GM18517 (cell line): ENCODE measurements at regions not wholly inside any gene's neighbourhood (a gene's known extent, or its start where the extent isn't known, plus 50 kb on each side); places are given as distances from the start of the nearest gene placed in this dataset.
"Not testable (repeated sequence)": the region's sequence is repeated elsewhere in the genome, so short reads cannot be mapped to it uniquely, and the experiment has no call there.

Source experiments
- ATAC-seq: cut with Tn5 transposase; IDR thresholded peaks from one replicate; pipeline ENCODE4 v1.9.1; 2021; ENCODE audit warnings: mild to moderate bottlenecking, moderate library complexity; ENCODE audit not compliant: unreplicated experiment

DNA sequence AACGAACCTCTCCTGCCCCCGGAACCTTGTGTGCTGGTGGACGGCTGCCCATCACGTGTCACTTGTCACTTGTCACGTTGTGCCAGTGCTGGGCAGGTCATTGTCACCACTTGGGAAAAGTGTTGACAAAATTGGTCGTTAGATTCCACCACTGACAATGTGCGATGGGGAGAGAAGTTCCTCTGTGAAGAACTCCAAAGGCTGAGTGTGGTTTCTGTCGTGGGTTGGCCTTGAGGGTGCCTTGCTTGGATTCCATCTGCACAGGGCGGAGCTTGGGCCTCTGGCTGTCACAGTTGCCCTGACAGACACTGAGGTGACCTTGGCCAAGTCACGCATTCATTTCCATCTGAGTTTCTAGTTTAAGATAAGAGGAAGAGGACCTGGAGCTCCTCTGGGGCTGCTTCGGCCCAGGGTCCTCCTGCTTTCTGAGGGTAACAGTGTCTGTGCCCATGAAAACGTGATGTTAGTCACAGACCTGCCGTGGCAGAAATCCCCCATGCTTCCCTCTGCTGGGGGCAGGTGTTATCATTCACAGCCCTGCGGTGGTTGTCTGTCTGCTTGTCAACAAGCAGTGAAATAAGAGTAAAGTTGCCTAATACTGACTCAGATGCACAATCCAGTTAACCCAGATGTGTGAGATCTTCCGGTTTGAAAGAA lies 133.6 kb downstream of the LAT start:
- ATAC-seq, result not testable (repeated sequence)

DNA sequence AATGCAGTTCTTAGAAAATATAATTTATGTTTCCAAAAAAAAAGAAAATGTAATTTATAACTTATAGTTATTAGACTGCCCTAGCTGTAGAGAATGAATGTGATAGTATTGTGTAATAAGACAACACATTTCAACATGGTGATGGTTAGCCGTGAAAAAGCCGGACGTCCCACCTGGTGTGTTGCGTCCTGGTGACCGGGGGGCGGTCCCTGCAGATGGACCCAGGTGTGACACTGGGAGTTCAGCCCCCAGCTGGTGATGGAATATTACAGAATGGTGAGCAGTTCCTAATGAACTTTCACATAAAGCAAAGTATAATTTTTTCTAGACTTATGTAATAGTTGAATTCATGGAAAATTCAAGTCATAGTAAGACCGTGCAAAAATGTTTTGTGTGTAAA lies 132.8 kb downstream of the LAT start:
- no peak for ATAC-seq

DNA sequence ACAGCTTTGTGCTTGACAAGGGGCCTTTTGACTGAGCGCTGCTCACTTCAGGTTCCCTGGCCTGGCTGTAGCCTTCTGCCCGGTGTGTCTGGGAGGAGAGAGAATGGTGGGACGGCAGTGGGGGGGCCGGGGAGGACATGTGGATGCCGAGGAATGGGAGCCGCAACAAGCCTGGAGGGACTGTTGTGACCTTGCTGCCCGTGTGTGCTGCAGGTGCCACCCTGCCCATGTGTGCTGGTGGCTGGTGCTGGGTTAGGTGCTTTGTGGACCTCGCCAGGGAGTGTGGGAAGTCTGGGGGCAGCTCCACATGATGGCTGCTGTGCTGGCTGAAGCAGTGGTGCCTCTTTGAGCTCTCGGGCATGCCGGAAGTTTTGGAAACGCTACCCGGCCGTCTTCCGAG lies 132.1 kb downstream of the LAT start:
- ATAC-seq, result no peak

DNA sequence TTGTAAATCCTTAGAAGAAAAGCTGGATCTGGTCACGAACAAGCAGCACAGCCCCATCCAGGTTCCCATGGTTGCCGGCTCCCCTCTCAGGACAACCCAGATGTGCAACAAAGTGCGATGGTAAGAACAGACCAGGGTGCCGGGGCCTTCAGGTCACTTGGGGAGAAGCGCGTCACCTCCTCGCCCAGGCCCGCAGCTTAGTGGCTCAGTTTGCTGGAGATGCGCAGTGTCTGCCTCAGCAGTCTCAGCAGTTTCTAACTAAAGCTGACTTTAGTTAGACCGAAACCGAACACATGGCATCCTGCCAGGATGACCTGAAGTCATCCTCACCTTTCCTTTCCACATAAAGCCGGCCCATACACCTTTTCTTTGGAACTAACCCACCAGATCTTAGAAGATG lies 131.4 kb downstream of the LAT start:
- ATAC-seq, result not testable (repeated sequence)

DNA sequence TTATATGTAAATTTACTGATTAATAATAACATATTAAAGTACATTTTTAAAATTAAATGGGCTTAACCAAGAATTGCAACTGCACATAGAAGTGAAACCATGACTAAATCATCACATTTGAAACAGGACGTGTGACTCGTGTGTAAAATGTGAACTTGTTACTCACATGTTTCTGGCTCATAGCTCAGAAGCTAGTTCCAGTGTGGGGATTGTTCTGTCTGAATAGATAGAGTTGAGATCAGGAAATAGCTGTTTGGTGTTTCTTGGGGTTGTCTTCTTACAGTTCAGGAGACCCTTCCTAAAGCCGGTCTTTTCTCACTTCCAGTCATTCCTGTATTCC lies 130.9 kb downstream of the LAT start:
- ATAC-seq, result not testable (repeated sequence)

DNA sequence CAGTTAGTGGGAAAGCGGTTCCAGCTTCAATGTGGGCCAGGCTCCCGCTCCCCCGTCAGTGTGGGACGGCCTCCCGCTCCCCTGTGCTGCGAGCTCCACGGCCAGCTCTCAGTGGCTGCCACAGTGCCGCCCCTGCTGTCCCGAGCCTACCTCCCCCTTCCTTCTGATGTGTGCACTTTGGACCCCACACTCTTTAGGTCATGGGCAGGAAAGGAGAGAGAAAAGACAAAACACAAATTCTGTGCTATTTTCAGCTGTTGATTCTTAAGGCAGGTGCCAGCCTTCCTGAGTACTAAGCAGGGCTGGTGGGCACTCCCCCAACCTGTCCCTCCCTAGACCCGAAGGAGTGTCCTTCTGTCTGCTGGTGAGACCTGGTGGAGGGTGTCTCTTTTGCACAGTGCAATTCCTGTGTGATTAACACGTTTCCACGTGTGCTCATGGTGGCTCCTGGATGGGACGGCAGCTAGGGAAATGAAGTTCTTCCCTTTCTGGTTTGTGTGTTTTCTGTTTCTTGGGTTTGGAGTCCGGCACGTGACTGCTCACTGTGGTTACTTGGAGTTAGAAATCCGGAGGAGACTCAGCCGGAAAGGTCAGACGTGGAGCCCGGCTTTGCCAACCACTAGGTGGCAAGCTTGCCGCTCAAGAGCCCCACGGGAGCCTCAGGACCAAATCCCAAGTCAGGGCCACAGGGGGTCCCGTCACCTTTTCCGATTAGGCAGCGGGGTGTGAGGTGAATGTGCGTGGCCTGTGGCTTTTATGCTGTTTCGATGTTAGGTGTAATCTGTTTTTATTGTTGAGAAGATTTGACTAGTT lies 130.3 kb downstream of the LAT start:
- not testable (repeated sequence) for ATAC-seq

DNA sequence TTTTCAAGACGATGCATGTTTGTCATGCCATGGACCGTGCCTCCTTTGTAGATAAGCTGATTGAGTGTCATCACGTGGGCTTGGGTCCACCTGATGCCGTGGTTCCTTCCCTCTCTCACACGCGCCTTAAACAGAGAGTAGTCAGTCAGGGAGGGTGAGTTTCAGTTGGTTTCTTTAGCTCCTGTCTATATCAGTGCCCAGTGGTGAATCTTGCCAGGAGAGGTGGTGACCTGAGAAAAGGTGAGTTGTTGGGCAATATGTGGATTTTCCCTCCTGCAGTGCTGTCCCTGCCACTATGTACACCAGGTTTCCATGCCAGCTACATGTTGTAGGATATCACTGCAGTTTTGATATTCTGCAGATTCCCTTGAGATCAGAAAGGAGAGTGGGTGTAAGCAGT lies 129.7 kb downstream of the LAT start:
- ATAC-seq, result no peak

DNA sequence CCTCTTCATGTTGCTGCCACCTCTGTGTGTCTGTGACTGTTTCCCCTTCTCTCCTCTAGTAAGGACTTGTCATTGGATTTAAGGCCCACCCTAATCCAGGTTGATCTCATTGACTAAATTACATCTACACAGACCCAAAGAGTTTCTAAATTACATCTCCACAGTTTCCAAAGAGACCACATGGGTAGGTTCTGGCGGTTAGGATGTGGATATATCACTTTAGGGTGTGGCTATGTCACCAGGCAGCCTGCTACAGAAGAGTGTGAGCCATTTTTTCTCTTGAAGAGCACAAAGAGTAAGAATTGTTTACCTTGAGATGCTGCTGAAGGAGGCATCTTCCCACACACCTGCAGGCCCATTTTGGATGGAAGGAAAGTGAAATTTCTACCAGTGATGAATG lies 128.6 kb downstream of the LAT start:
- ATAC-seq, result not testable (repeated sequence)

DNA sequence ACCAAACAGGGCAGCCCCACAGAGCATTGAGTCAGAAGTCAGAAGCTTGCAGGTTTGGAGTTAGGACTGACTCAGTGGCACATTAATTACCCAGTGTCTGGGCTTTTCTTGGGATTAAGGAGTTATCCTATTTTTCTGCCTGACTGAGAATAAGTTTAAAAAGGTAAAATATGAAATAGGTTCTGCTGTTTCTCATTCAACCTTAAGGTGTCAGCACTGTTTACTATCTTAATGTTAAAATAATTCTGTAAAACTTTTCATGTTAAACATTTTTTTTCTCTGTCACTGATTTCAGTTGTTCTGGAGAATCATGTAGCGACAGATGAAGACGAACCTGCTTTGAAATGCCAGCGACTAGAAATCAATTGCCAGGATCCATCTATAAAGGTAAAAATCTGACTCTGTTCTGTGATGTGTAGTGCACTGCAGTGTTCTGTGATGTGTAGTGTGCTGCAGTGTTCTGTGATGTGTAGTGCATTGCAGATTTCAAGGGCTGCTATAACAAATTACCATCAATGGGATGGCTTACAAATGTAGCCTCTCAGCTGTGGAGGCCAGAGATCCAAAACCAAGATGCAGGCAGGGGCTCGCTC lies 128.0 kb downstream of the LAT start:
- ATAC-seq, result no peak

DNA sequence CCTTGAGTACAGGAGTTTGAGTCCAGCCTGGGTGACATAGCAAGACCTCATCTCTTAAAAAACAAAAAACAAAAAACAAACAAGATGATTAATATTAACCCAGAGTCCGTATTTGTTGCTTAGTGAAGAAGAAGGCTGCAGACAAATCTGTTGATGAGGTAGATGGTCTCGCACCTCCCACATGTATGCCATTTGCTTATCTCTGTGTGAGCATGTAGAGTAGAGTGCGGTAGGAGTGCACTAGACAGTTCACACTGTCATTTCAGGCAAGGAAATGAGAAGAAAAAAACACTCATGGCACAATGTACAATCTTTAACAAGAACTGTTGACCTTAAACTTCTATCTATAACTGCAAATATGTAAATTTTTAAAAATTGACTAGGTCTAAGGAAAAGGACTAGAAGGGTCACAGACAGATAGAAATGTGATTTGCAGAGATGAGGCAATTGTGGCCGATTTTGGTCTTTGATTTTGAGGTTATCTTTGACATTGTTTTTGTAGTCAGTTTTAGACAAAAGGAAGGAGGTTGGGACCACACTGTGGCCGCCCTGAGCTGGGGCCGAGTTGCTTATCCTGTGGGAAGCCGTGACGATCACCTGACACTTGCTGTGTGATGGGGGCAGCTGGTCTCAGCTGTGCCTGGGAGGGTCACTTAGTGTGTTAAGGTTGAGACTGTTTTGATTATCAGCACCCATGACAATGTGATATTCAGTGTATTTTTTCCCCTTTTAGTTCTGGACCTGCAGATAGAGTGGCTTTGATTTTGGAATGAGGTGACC lies 127.2 kb downstream of the LAT start:
- not testable (repeated sequence) for ATAC-seq

DNA sequence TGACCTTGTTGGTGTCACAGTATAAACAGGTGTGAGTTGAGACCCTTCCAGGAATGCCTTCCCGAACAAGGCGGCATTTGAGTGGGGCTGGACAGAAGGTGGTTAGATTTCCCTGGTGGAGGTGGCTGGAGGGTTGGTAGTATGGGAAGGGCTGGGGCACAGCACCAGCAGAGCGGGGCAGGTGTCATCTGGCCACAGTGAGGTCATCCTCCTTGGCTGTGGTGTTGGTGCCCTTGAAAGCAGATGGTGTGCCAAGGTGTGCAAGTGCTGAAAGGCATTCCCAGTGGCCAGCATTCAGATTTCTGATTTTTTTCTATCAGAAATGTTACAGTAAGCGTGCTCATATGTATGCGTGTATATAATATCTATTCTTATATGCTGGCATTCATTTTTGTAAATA lies 126.6 kb downstream of the LAT start:
- ATAC-seq, result no peak

DNA sequence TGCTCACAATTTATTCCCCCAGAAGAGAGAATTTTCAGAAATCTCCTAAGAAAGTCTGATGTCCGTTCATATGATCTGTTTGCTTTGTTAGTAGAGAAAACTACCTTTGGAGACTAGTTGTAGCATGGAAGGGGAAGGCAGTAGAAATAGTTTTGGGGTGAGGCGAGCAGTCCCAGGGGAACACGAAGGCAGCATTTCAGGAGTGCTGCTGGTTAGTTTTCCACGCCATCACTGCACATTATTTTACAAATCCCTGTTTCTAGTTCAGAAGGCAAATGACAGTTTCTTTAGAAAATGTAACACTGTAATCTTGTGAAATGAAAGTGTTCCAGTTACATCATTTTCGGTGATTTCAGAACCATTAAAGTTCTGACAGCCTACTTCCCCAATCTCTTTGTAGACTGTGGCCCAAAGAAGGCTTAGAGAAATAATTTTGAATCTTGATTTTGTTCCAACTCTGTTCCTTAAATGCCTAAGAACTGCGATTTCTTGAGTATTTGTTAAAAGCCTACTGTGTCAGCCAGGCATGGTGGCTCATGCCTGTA lies 123.8 kb downstream of the LAT start:
- not testable (repeated sequence) for ATAC-seq

DNA sequence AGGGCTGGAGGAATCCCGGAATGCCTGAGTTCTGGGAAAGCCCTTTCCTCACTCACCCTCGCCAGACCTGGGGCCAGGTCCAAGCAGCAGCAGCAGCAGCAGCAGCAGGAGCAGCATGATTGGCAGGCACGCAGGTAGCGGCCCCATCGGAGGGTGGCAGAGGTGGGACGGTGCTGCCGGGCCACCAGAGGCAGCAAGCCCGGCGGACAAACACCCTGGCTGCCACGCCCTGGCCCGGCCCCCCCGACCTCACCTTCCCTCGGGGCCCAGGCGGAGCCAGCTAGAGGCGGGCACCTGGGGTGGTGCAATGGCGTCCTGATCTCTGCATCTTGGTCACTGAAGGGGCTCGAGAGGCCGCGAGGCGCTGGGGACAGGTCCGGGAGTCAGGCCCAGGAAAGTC lies 122.4 kb downstream of the LAT start:
- ATAC-seq, result no peak

DNA sequence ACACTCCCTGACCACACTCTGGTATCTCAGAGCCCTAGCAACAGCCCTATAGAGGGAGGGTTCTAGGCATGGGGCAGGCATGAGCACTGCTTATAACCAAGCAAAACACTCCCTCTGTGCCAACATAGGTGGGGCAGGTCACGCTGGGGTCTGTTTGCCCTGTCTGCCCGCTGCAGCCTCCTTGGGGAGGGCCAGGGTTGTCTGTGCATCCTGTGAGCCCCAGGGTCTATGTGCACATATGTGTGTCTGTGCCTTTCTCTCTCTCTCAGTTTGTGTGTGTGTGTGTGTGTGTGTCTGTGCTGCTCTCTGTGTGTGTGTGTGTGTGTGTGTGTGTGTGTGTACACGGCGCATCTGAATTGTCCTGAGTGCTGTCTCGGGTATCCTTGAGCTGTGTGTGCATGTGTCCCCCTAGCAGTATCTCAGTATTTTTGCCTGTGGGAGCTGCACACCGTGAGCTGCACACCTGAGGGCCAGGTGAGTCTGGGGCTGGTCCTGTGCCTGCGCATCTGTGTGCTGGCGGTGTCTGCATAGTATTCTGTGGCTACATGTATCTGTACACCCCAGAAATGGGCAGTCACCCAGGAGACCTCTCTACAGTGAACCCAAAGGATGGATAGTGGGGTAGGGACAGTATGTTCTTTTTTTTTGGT lies 121.5 kb downstream of the LAT start:
- not testable (repeated sequence) for ATAC-seq

DNA sequence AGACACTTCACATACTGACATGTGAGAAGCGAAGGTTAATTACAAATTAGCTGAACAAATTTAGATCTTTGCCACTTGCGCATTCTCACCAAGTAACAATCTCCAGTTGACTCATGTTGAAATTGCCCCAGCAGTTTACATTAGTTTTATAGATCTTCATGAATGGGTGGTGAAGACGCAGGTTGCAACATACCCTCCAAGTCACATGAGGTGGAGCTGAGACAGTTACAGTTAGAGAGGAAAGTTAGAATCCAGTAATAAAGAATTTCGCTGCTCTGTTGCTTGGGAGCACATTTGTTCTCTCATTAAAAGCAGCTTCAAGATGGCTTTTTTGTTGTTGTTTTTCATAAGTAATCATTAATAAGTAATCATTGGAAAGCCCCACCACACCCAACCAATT lies 119.7 kb downstream of the LAT start:
- ATAC-seq, result not testable (repeated sequence)

DNA sequence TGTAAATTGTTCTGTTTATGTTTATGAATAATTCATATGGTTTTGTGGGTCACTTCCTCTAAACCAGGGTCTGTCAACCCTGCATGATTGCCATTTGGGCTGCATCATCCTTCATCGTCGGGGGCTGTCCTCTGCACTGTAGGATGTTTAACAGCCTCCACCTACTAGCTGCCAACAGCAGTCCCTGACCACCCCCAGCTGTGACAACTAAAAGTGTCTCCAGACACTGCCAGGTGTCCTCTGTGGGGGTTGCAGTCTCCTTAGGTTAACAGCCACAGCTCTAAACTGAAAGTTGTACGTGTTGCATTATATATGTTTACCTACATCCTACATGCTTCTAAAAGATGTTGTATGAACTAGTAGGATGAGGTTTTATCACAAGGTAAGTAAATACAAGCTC lies 113.1 kb downstream of the LAT start:
- not testable (repeated sequence) for ATAC-seq

DNA sequence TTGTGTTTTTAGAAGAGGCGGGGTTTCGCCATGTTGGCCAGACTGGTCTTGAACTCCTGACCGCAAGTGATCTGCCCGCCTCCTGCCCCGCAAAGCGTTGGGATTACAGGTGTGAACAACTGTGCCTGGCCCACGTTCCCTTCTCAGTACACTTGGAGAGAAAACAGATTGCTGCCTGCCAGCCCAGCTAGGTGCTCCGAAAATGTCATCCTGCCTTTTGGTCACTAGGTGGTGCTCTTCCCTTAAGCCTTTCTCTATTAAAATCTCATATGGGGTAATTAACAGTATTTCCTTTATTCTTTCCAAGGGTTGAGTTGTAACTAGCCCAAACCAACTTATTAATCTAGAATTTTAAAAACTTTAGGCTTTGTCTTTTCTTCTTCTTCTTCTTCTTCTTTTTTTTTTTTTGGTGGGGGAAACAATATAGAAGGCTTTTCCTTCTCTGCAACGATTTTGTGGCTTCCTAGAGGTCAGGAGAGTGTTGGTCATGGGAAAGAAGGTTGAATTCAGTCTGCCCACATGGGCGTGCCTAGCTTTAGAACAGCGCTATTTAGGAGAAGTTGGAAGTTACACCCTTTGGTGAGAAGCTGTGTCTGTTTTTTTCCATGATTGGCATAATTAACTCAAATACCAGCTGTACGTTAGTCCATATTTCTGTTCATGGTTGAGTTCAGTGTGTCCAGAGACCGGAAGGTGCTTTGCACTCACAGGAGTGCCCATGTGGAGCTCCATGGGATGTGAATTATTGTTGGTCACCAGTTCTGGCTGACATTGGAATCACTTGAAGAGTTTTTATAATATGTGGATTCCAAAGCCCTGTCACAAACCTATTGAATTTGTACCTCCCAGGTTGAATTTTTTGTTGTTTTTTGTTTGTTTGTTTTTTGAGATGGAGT lies 110.1 kb downstream of the LAT start:
- not testable (repeated sequence) for ATAC-seq

DNA sequence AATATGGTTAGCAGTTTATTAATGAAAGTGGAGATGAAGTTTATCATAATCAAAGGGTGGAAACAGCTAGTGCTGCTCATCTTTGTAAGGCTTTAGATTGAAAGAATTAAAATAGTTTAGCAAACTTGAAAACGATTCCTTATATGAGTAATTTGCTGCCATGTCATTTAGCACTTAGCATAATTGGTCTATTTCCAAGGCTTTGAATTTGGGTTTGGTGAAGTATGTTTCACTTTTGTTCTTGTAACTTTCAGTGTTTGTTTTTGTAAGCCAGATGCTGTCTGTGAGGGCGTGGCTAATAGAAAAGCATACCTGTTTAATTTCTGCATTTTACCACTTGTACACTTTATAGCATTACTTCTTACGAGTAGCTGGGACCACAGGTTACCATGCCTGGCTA lies 109.5 kb downstream of the LAT start:
- ATAC-seq, result not testable (repeated sequence)

DNA sequence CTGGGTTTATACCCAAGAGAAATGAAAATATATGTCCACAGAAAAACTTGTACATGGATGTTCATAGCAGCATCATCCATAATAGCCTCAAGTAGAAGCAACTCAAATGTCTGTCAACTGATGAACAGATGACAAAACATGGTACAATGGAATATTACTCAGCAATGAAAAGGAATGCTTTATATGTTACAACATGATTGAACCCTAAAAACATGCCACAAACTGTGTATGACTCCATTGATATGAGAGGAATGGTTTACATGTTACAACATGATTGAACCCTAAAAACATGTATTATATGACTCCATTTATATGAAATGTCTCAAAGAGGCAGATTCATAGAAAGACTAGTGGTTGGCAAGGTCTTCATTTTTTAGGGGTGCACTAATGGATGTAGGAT lies 104.8 kb downstream of the LAT start:
- ATAC-seq, result not testable (repeated sequence)

DNA sequence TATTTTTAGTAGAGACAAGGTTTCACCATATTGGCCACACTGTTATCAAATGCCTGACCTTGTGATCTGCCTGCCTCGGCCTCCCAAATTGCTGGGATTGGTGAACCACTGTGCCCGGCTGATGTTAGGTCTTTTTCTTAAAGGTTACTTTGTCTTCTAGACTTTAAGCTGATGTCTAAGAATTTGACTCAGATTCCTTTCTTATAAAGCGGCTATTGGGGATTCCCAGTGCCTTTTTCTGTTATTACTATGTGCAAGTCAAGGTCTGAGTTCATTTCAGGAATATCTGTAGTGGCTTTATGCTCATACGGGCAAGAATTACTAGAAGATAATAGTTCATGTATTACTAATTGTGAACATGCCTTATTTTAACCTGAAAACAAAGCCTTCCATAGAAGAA lies 102.8 kb downstream of the LAT start:
- not testable (repeated sequence) for ATAC-seq
